Gastrocnemius medialis (tissue), 4 donors: ENCODE measurements at regions not wholly inside any gene's neighbourhood (a gene's known extent, or its start where the extent isn't known, plus 50 kb on each side); places are given as distances from the start of the nearest gene placed in this dataset.

Source experiments
- ATAC-seq, 2 donors: fragments of 150-250 bp; one replicate each; pipeline ENCODE4 v1.9.1; 2016
- DNase-seq, 2 donors: peaks; one replicate each; pipeline ENCODE4 v3.0.0-alpha.2; 2019
- H3K27ac ChIP-seq, 4 donors: fragments of 200-600 bp; sonication (generic); 1 replicate in 1 of 4; 2 replicates in 3 of 4; pipeline ENCODE4 v1.5.1; 2016 to 2018; ENCODE audit warnings: mild to moderate bottlenecking in 2 of 4, moderate library complexity in 1 of 4
- H3K27me3 ChIP-seq, 3 donors: fragments of 200-600 bp; sonication (generic) in 2 of 3; 1 replicate in 1 of 3; 2 replicates in 2 of 3; pipeline versions ENCODE4 v1.5.1 to v1.6.0; 2016 to 2019; ENCODE audit warnings: mild to moderate bottlenecking in 1 of 3, moderate library complexity in 1 of 3
- H3K36me3 ChIP-seq, 2 donors: fragments of 200-600 bp; sonication (generic) in 1 of 2; one replicate each; pipeline ENCODE4 v1.5.1; 2017 to 2018
- H3K4me1 ChIP-seq, 2 donors: fragments of 200-600 bp; sonication (generic) in 1 of 2; one replicate each; pipeline ENCODE4 v1.5.1; 2016 to 2017; ENCODE audit warnings: mild to moderate bottlenecking in 2 of 2
- H3K4me3 ChIP-seq, 4 donors: fragments of 200-600 bp; sonication (generic) in 3 of 4; 1 replicate in 1 of 4; 2 replicates in 3 of 4; pipeline ENCODE4 v1.5.1; 2016 to 2019; ENCODE audit warnings: mild to moderate bottlenecking in 2 of 4
- H3K9me3 ChIP-seq, 3 donors: fragments of 200-600 bp; sonication (generic) in 2 of 3; 1 replicate in 1 of 3; 2 replicates in 2 of 3; pipeline ENCODE4 v1.5.1; 2016 to 2019
- CTCF ChIP-seq, 5 experiments: fragments of 450-650 bp in 3 of 5; fragments of 200-600 bp in 2 of 5; sonication (generic) in 2 of 5; IDR thresholded peaks in 4 of 5; conservative IDR thresholded peaks in 1 of 5; 1 replicate in 4 of 5; 2 replicates in 1 of 5; pipeline ENCODE4 v1.5.1; 2016 to 2019; ENCODE audit warnings: antibody characterized with exemption in 5 of 5, mild to moderate bottlenecking in 3 of 5, moderate library complexity in 3 of 5
- POLR2A ChIP-seq, 2 donors: fragments of 450-650 bp; IDR thresholded peaks; one replicate each; pipeline ENCODE4 v1.6.1; 2017; ENCODE audit warnings: antibody characterized with exemption in 2 of 2, mild to moderate bottlenecking in 2 of 2, moderate library complexity in 2 of 2
- in situ Hi-C, 4 donors: fragments of 200-750 bp; cut with MboI; loops; one replicate each; pipeline versions ENCODE4 v1.15.0 to v1.8.0; 2017; ENCODE audit warnings: low sequenced_read_pairs in 4 of 4
- intact Hi-C: fragments of 100-400 bp; cut with DNase I; formaldehyde crosslinking; loops from one replicate; pipeline ENCODE4 v1.15.1; 2023; ENCODE audit warnings: low total_unique reads

GRCh38 chr10:106173838-106174237, 990.7 kb downstream of the SORCS1 start:
- TF ChIP-seq CTCF (IDR thresholded peaks at IDR 0.05 in 4 of 5, conservative IDR thresholded peaks at IDR 0.05 in 1 of 5) (no peak), POLR2A (IDR thresholded peaks at IDR 0.05) (no peak)
- no peaks in the 10 kb centered on the region for H3K27me3 ChIP-seq

GRCh38 chr10:106169241-106169640, 995.3 kb downstream of the SORCS1 start:
- no peak overlapping the region for H3K27ac ChIP-seq
- no peaks in the 10 kb centered on the region for H3K36me3 ChIP-seq
- no peak for DNase-seq
- H3K27me3 ChIP-seq: no peaks in the 10 kb centered on the region
- ATAC-seq: no peak
- no peaks in the 10 kb centered on the region for H3K9me3 ChIP-seq
- H3K4me3 ChIP-seq: no peak overlapping the region
- no peak for TF ChIP-seq POLR2A (IDR thresholded peaks at IDR 0.05)
- no peak for TF ChIP-seq CTCF (IDR thresholded peaks at IDR 0.05 in 4 of 5, conservative IDR thresholded peaks at IDR 0.05 in 1 of 5)
- intact Hi-C loops (no loop called here), in situ Hi-C loops (no loop called here)
- H3K4me1 ChIP-seq: no peaks in the 10 kb centered on the region

More at GRCh38 chr10:106173838-106174237, 990.7 kb downstream of the SORCS1 start:
- Histone ChIP-seq H3K36me3 (no peaks in the 10 kb centered on the region), H3K4me1 (no peaks in the 10 kb centered on the region), H3K9me3 (no peaks in the 10 kb centered on the region), H3K27ac (no peak overlapping the region), H3K4me3 (no peak overlapping the region)
- in situ Hi-C loops (no loop called here), intact Hi-C loops (no loop called here)
- DNase-seq (no peak), ATAC-seq (no peak)

- in situ Hi-C loops: no loop called here
- no peak for TF ChIP-seq POLR2A (IDR thresholded peaks at IDR 0.05)
- TF ChIP-seq CTCF (IDR thresholded peaks at IDR 0.05 in 4 of 5, conservative IDR thresholded peaks at IDR 0.05 in 1 of 5): no peak
- no peaks in the 10 kb centered on the region for H3K9me3 ChIP-seq
- intact Hi-C loops: no loop called here
- no peaks in the 10 kb centered on the region for H3K4me1 ChIP-seq
- no peaks in the 10 kb centered on the region for H3K36me3 ChIP-seq
- H3K4me3 ChIP-seq: no peak overlapping the region
- ATAC-seq (no peak), DNase-seq (no peak)
- H3K27me3 ChIP-seq: no peaks in the 10 kb centered on the region
- no peak overlapping the region for H3K27ac ChIP-seq
Observed at GRCh38 chr10:106167946-106168345, 996.6 kb downstream of the SORCS1 start.

- intact Hi-C loops: no loop called here
- Histone ChIP-seq H3K9me3 (no peaks in the 10 kb centered on the region), H3K27ac (no peak overlapping the region), H3K36me3 (no peaks in the 10 kb centered on the region), H3K4me3 (no peak overlapping the region), H3K4me1 (no peaks in the 10 kb centered on the region), H3K27me3 (no peaks in the 10 kb centered on the region)
- TF ChIP-seq POLR2A (IDR thresholded peaks at IDR 0.05) (no peak), CTCF (IDR thresholded peaks at IDR 0.05 in 4 of 5, conservative IDR thresholded peaks at IDR 0.05 in 1 of 5) (no peak)
- ATAC-seq (no peak), DNase-seq (no peak)
- in situ Hi-C loops: no loop called here
Observed at GRCh38 chr10:106158241-106158640, 1006.3 kb downstream of the SORCS1 start.

GRCh38 chr10:106147021-106147420, 1017.5 kb downstream of the SORCS1 start:
- H3K27me3 ChIP-seq: no peaks in the 10 kb centered on the region
- DNase-seq (no peak), ATAC-seq (no peak)
- H3K27ac ChIP-seq: no peak overlapping the region
- H3K36me3 ChIP-seq: no peaks in the 10 kb centered on the region
- no peak overlapping the region for H3K4me3 ChIP-seq
- intact Hi-C loops (no loop called here), in situ Hi-C loops (no loop called here)
- TF ChIP-seq CTCF (IDR thresholded peaks at IDR 0.05 in 4 of 5, conservative IDR thresholded peaks at IDR 0.05 in 1 of 5): no peak
- no peak for TF ChIP-seq POLR2A (IDR thresholded peaks at IDR 0.05)
- no peaks in the 10 kb centered on the region for H3K9me3 ChIP-seq
- H3K4me1 ChIP-seq: no peaks in the 10 kb centered on the region
